Liver (tissue), 2 donors: ENCODE measurements at regions not wholly inside any gene's neighbourhood (a gene's known extent, or its start where the extent isn't known, plus 50 kb on each side); places are given as distances from the start of the nearest gene placed in this dataset.

Experiments used
- CTCF ChIP-seq: fragments of 150-350 bp; IDR thresholded peaks from 2 replicates; pipeline ENCODE4 v1.5.1; 2017; ENCODE audit warnings: improper control_type of control experiment, low read depth, low read length; ENCODE audit not compliant: missing input control
- YY1 ChIP-seq: IDR thresholded peaks from 2 replicates; pipeline ENCODE4 v1.6.1; 2016; ENCODE audit warnings: antibody characterized with exemption, mild to moderate bottlenecking
- donor health status: healthy.

DNA sequence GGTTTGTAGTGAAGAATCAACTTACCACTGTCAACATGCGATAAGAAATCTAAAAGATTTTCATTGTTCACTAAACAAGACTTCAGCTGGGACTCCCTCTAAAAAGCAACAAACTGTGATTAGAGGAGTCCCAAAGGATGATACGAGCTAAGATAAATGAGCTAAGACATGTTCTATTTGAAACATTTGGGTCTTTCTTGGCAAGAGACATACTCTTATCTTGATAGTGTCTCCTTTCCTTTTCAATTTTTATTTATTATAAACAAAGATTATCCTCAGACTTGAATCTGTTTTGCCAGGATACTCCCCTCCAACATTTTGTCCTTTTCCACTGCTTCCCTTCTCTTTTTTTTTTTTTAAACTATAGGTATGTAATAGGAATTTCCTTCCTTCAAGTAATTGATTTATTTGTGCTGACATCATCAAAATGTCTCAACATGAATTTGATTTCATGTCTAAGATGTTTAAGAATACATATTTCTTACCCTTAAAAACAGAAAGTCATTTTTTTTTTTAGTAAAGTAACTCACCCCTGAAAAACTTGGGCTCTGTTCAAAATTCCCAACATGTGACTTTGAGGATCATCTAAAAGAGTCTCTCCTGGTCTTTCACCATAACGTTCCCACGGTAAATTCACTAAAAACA is 158.4 kb upstream of the NRP1 start:
- TF ChIP-seq CTCF: no peak
- no peak for TF ChIP-seq YY1
